B cell (primary cell): ENCODE measurements at regions not wholly inside any gene's neighbourhood (a gene's known extent, or its start where the extent isn't known, plus 50 kb on each side); places are given as distances from the start of the nearest gene placed in this dataset.
"Not testable (repeated sequence)": the region's sequence is repeated elsewhere in the genome, so short reads cannot be mapped to it uniquely, and the experiment has no call there.

Experiments
- ATAC-seq: fragments of 200-7000 bp; cut with Tn5 transposase; one replicate; pipeline ENCODE4 v1.10.0; 2021; ENCODE audit warnings: low read depth, mild to moderate bottlenecking, moderate number of reproducible peaks, moderate library complexity
- CTCF ChIA-PET: fragments of 350-600 bp; sonication (Branson Sonifier 250); formaldehyde crosslinking; loops from one replicate; lab custom pipeline; 2021; ENCODE audit warnings: antibody characterized with exemption, inconsistent platforms; lab: Charles Lee
- POLR2A ChIA-PET: fragments of 350-600 bp; sonication (Branson Sonifier 250); formaldehyde crosslinking; loops from one replicate; lab custom pipeline; 2021; ENCODE audit warnings: antibody characterized with exemption; lab: Charles Lee
- DNase-seq: peaks from one replicate; pipeline ENCODE4 v3.0.0; 2013
- H2AFZ ChIP-seq: 2 replicates; pipeline ENCODE4 v1.6.1; 2012; ENCODE audit warnings: mild to moderate bottlenecking, low read depth, low read length; ENCODE audit not compliant: insufficient read depth, poor library complexity, severe bottlenecking
- H3K27ac ChIP-seq, 2 donors: 1 replicate in 1 of 2; 2 replicates in 1 of 2; pipeline ENCODE4 v1.5.1; 2012 to 2013; ENCODE audit warnings: low read length in 2 of 2, mild to moderate bottlenecking in 2 of 2, moderate library complexity in 1 of 2
- H3K27me3 ChIP-seq, 4 experiments: fragments of 200-600 bp in 1 of 4; sonication (generic) in 1 of 4; replicated peaks in 1 of 4; 1 replicate in 2 of 4; 2 replicates in 2 of 4; pipeline versions ENCODE4 v1.6.1 to v1.7.0; 2013 to 2016; ENCODE audit warnings: low read length in 3 of 4, mild to moderate bottlenecking in 2 of 4, mixed read lengths in 1 of 4, moderate library complexity in 1 of 4; ENCODE audit not compliant: insufficient read depth in 4 of 4, control insufficient read depth in 3 of 4; ENCODE audit errors: control extremely low read depth in 1 of 4
- H3K36me3 ChIP-seq, 2 experiments: replicated peaks in 1 of 2; 1 replicate in 1 of 2; 2 replicates in 1 of 2; pipeline versions ENCODE4 v1.6.1 to v1.7.1; 2013; ENCODE audit warnings: low read length in 1 of 2; ENCODE audit not compliant: insufficient read depth in 2 of 2, control insufficient read depth in 1 of 2; ENCODE audit errors: control extremely low read depth in 1 of 2, extremely low read depth in 1 of 2
- H3K4me1 ChIP-seq, 2 donors: fragments of 200-600 bp in 1 of 2; sonication (generic) in 1 of 2; 1 replicate in 1 of 2; 2 replicates in 1 of 2; pipeline versions ENCODE4 v1.5.1 to v1.6.1; 2013 to 2017; ENCODE audit warnings: low read length in 2 of 2; ENCODE audit not compliant: control insufficient read depth in 2 of 2, insufficient read depth in 2 of 2
- H3K4me2 ChIP-seq: replicated peaks from 2 replicates; pipeline ENCODE3; 2012; ENCODE audit warnings: mild to moderate bottlenecking, low read depth, low read length; ENCODE audit not compliant: poor library complexity, severe bottlenecking
- H3K4me3 ChIP-seq, 5 experiments: fragments of 200-600 bp in 1 of 5; sonication (generic) in 1 of 5; 1 replicate in 3 of 5; 2 replicates in 2 of 5; pipeline versions ENCODE4 v1.5.1 to v1.7.0; 2011 to 2016; ENCODE audit warnings: low read length in 4 of 5, mild to moderate bottlenecking in 4 of 5, low read depth in 2 of 5, control low read depth in 1 of 5, moderate library complexity in 1 of 5; ENCODE audit not compliant: insufficient read depth in 1 of 5; ENCODE audit errors: control extremely low read depth in 1 of 5, extremely low read depth in 1 of 5
- H3K79me2 ChIP-seq: fragments of 200-600 bp; sonication (generic); one replicate; pipeline ENCODE4 v1.6.0; 2016; ENCODE audit warnings: low read length; ENCODE audit not compliant: control insufficient read depth, insufficient read depth
- H3K9ac ChIP-seq: fragments of 200-600 bp; sonication (generic); 2 replicates; pipeline ENCODE4 v1.6.1; 2017; ENCODE audit warnings: mild to moderate bottlenecking, low read length, moderate library complexity
- H3K9me3 ChIP-seq, 3 donors: one replicate each; pipeline versions ENCODE4 v1.6.1 to v1.7.1; 2013; ENCODE audit warnings: low read length in 2 of 3; ENCODE audit not compliant: control insufficient read depth in 2 of 3, insufficient read depth in 1 of 3; ENCODE audit errors: control extremely low read depth in 1 of 3
- H4K20me1 ChIP-seq: 2 replicates; pipeline ENCODE4 v1.6.0; 2012; ENCODE audit warnings: mild to moderate bottlenecking, low read length; ENCODE audit not compliant: insufficient read depth, control insufficient read depth, poor library complexity, severe bottlenecking
- H3K27ac Mint-ChIP-seq: one replicate; pipeline ENCODE4 v1.8.0; 2021; ENCODE audit warnings: mixed read lengths
- H3K27me3 Mint-ChIP-seq: one replicate; pipeline ENCODE4 v1.8.0; 2021; ENCODE audit warnings: mixed read lengths
- H3K4me1 Mint-ChIP-seq: one replicate; pipeline ENCODE4 v1.8.0; 2021; ENCODE audit warnings: mixed read lengths
- H3K4me3 Mint-ChIP-seq: one replicate; pipeline ENCODE4 v1.8.0; 2021; ENCODE audit warnings: mixed read lengths
- H3K9me3 Mint-ChIP-seq: one replicate; pipeline ENCODE4 v1.8.0; 2022; ENCODE audit warnings: mixed read lengths; ENCODE audit not compliant: insufficient read depth
- CTCF ChIP-seq: fragments of 200-600 bp; IDR thresholded peaks from one replicate; pipeline ENCODE4 v1.8.0; 2022; ENCODE audit warnings: antibody characterized with exemption, mild to moderate bottlenecking
- EZH2 ChIP-seq: IDR thresholded peaks from 2 replicates; pipeline ENCODE4 v1.6.1; 2012; ENCODE audit warnings: borderline replicate concordance, low read depth, mild to moderate bottlenecking, moderate library complexity, low read length; ENCODE audit not compliant: insufficient read depth, poor library complexity, severe bottlenecking
- WGBS: methylation state at CpG from one replicate; pipeline ENCODE4 v1.1.5; 2013; ENCODE audit warnings: missing lambda C conversion rate; ENCODE audit not compliant: insufficient coverage; 5-methylcytosine and 5-hydroxymethylcytosine counted together
- intact Hi-C: fragments of 100-400 bp; cut with micrococcal nuclease; formaldehyde crosslinking; loops from one replicate; pipeline ENCODE4 v1.10.0; 2022

DNA sequence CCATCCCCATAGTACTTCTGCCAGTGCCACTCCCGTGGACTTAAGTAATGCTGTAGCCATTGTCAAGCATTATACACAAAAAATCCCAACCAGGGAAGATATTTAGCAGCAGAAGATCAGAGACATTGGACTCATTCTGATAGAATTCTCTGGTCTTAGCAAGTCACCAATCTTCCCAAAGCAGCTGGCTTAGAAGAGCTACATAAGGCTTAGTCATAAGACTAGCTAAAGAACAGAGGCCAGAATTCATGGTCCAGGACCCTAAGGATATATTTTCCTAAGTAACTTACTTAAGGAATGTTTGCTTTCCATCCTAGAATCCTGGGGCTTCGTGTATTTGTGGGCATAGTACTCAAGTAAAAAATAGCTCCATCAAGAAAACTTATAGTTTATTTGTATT lies 100.3 kb upstream of the SLIT2 start:
- Mint-ChIP-seq H3K9me3 (no peaks in the 10 kb centered on the region), H3K27me3 (no peaks in the 10 kb centered on the region), H3K4me1 (no peaks in the 10 kb centered on the region), H3K27ac (no peak overlapping the region), H3K4me3 (no peak overlapping the region)
- Histone ChIP-seq H3K9me3 (no peaks in the 10 kb centered on the region), H4K20me1 (no peaks in the 10 kb centered on the region), H3K27me3 (no peaks in the 10 kb centered on the region), H3K4me3 (no peak overlapping the region), H3K9ac (no peak overlapping the region), H3K79me2 (no peaks in the 10 kb centered on the region), H3K4me1 (no peaks in the 10 kb centered on the region), H3K4me2 (no peak overlapping the region), H2AFZ (no peak overlapping the region), H3K36me3 (no peaks in the 10 kb centered on the region), H3K27ac (no peak overlapping the region)
- TF ChIP-seq CTCF (no peak), EZH2 (no peak)
- ATAC-seq (no peak), DNase-seq (no peak)
- ChIA-PET CTCF (no interaction called here), POLR2A (no interaction called here)
- intact Hi-C loops, result no loop called here
- WGBS, result 100% methylated on average over 1 of the region's 2 CpGs

GRCh38 chr4:20149143-20149542 lies 102.6 kb upstream of the SLIT2 start:
- not testable (repeated sequence) for H3K27ac Mint-ChIP-seq

More at GRCh38 chr4:20149143-20149542, 102.6 kb upstream of the SLIT2 start:
- no CpG with 5 or more reads among the region's 3 CpGs for WGBS
- H2AFZ ChIP-seq, DNase-seq, CTCF ChIA-PET, H3K27me3 Mint-ChIP-seq, H3K27ac ChIP-seq, H3K4me3 Mint-ChIP-seq, H3K9ac ChIP-seq, H3K4me1 ChIP-seq, H3K4me2 ChIP-seq, H3K27me3 ChIP-seq, H3K79me2 ChIP-seq, intact Hi-C loops, ATAC-seq, H3K9me3 Mint-ChIP-seq, H3K9me3 ChIP-seq, H3K4me1 Mint-ChIP-seq, H4K20me1 ChIP-seq, POLR2A ChIA-PET, H3K36me3 ChIP-seq, H3K4me3 ChIP-seq: not testable (repeated sequence)
